GM12892 (cell line): ENCODE measurements at regions not wholly inside any gene's neighbourhood (a gene's known extent, or its start where the extent isn't known, plus 50 kb on each side); places are given as distances from the start of the nearest gene placed in this dataset.

Experiments
- POLR2A ChIP-seq: IDR thresholded peaks from 2 replicates; pipeline ENCODE4 v1.6.1; 2011; ENCODE audit warnings: low read depth, low read length, control low read depth
- TAF1 ChIP-seq: IDR thresholded peaks from 2 replicates; pipeline ENCODE4 v1.6.1; 2011; ENCODE audit warnings: low read depth, mild to moderate bottlenecking, control low read depth, low read length, borderline replicate concordance

DNA sequence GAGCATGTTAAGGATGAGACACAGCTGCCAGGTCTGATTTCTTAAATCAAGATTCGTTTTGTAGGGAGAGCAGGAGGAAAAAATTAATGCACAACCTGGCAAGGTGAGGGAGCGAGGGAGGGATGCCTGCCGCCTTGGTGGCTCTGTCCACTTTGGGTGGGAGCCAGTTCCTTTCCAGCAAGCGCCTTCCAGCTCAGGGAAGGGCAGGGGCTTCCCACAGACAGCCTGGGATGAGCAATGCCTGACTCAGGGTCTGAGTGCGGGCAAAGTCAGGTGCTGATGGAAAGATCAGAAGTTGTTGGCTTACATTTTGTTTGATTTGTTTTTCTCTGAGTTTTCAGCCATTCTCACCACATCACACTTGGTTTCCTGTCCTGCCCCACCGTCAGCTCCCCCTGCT lies 220.7 kb downstream of the ENGASE start:
- TF ChIP-seq POLR2A (no peak), TAF1 (no peak)
